Gastroesophageal sphincter (tissue), 4 donors: ENCODE measurements at regions not wholly inside any gene's neighbourhood (a gene's known extent, or its start where the extent isn't known, plus 50 kb on each side); places are given as distances from the start of the nearest gene placed in this dataset.

Source experiments
- ATAC-seq: fragments of 150-250 bp; one replicate; pipeline ENCODE4 v1.9.1; 2016; ENCODE audit warnings: mild to moderate bottlenecking, moderate library complexity
- H3K27ac ChIP-seq, 4 donors: fragments of 200-600 bp; sonication (generic) in 3 of 4; 1 replicate in 3 of 4; 2 replicates in 1 of 4; pipeline ENCODE4 v1.5.1; 2016 to 2019
- H3K27me3 ChIP-seq: fragments of 200-600 bp; sonication (generic); one replicate; pipeline ENCODE4 v1.5.1; 2019
- H3K36me3 ChIP-seq, 2 donors: fragments of 200-600 bp; sonication (generic); one replicate each; pipeline ENCODE4 v1.5.1; 2019; ENCODE audit warnings: control low read depth in 1 of 2
- H3K4me1 ChIP-seq, 3 donors: fragments of 200-600 bp; sonication (generic); 1 replicate in 2 of 3; 2 replicates in 1 of 3; pipeline ENCODE4 v1.5.1; 2016 to 2019; ENCODE audit warnings: control low read depth in 2 of 3
- H3K4me3 ChIP-seq, 2 donors: fragments of 200-600 bp; sonication (generic); one replicate each; pipeline ENCODE4 v1.5.1; 2019; ENCODE audit warnings: mild to moderate bottlenecking in 1 of 2, moderate library complexity in 1 of 2
- H3K9me3 ChIP-seq, 3 donors: fragments of 200-600 bp; sonication (generic); one replicate each; pipeline ENCODE4 v1.5.1; 2017 to 2019; ENCODE audit warnings: control low read depth in 2 of 3
- EP300 ChIP-seq: sonication (generic); formaldehyde crosslinking; IDR thresholded peaks from one replicate; pipeline ENCODE4 v1.6.1; 2017; ENCODE audit warnings: antibody characterized with exemption, mild to moderate bottlenecking
- POLR2A ChIP-seq, 2 donors: fragments of 450-650 bp; IDR thresholded peaks; one replicate each; pipeline ENCODE4 v1.6.1; 2017; ENCODE audit warnings: antibody characterized with exemption in 2 of 2, mild to moderate bottlenecking in 2 of 2, moderate library complexity in 1 of 2
- POLR2AphosphoS5 ChIP-seq: sonication (generic); formaldehyde crosslinking; IDR thresholded peaks from one replicate; pipeline ENCODE4 v1.6.1; 2017; ENCODE audit warnings: antibody characterized with exemption
- WGBS, 2 donors: methylation state at CpG; one replicate each; pipeline ENCODE4 v1.1.5; 2018; ENCODE audit warnings: low coverage in 1 of 2; 5-methylcytosine and 5-hydroxymethylcytosine counted together
- TF ChIP-seq, protein P1 (sequence below), 4 experiments: fragments of 200-600 bp in 2 of 4; fragments of 450-650 bp in 2 of 4; sonication (generic) in 1 of 4; IDR thresholded peaks; one replicate each; pipeline ENCODE4 v1.5.1; 2017 to 2019; ENCODE audit warnings: antibody characterized with exemption in 4 of 4, mild to moderate bottlenecking in 2 of 4, moderate library complexity in 2 of 4

DNA sequence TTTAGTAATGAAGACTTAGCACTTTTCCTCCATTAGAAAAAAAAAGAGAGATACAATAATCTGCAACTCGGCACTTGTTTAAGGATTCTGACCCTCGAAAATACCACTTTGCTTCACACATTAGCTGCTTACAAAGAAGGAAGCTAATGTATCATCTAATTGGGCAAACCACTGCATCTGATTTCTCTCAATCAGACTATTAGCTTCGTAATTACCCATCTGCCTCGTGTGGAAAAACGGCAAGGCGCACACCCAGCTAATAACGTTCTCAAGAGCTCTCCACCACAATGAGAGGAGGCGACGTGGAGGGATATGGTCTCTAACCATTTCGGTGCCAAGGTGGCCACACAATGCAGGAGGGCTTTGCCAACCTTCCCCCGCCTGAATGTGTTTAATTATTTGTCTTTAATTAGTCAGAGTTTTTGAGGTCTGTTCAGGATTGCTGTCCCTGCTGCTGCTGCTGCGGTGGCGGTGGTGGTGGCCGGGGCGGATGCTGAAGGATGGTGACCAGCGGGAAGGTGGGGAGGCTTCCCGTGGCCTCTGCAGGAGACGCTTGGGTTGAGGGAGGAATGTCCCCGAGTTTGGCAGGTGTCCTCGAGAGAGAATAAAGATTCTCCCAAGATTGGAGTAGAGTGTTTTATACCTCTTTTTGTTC is 374.5 kb downstream of the RPS6KC1 start:
- Histone ChIP-seq H3K4me1 (no peaks in the 10 kb centered on the region), H3K27me3 (no peaks in the 10 kb centered on the region), H3K9me3 (peaks cover 0 to 6% (median 0%) of the 10 kb centered on the region in 3 donors), H3K27ac (no peak overlapping the region), H3K4me3 (no peak overlapping the region), H3K36me3 (no peaks in the 10 kb centered on the region)
- TF ChIP-seq, protein P1, sequence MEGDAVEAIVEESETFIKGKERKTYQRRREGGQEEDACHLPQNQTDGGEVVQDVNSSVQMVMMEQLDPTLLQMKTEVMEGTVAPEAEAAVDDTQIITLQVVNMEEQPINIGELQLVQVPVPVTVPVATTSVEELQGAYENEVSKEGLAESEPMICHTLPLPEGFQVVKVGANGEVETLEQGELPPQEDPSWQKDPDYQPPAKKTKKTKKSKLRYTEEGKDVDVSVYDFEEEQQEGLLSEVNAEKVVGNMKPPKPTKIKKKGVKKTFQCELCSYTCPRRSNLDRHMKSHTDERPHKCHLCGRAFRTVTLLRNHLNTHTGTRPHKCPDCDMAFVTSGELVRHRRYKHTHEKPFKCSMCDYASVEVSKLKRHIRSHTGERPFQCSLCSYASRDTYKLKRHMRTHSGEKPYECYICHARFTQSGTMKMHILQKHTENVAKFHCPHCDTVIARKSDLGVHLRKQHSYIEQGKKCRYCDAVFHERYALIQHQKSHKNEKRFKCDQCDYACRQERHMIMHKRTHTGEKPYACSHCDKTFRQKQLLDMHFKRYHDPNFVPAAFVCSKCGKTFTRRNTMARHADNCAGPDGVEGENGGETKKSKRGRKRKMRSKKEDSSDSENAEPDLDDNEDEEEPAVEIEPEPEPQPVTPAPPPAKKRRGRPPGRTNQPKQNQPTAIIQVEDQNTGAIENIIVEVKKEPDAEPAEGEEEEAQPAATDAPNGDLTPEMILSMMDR (IDR thresholded peaks at IDR 0.05) = no peak
- TF ChIP-seq POLR2A (IDR thresholded peaks at IDR 0.05) = no peak
- no peak for TF ChIP-seq EP300
- no peak for TF ChIP-seq POLR2AphosphoS5
- ATAC-seq = no peak
- WGBS, 2 donors = 85 to 89% methylated on average over 10 to 17 of the region's 20 CpGs

DNA sequence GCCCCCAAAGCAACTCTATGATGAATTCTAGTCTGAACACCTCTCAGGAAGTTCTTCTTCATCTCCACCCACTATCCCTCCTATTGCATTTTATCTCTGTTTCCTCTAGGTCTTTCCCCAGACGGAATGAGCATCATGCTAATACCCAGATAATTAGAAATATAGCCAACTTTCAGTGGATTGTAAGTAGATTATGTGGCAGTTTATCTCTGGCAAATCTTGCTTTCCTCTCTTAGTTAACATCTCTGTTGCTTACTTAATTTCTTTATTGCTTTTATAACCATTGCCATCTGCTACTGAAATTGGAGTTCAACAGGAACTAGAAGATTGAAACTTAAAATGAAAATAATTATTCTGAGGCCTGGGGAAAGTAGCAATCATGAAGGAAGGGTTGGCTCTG is 378.6 kb downstream of the RPS6KC1 start:
- H3K36me3 ChIP-seq = no peaks in the 10 kb centered on the region

DNA sequence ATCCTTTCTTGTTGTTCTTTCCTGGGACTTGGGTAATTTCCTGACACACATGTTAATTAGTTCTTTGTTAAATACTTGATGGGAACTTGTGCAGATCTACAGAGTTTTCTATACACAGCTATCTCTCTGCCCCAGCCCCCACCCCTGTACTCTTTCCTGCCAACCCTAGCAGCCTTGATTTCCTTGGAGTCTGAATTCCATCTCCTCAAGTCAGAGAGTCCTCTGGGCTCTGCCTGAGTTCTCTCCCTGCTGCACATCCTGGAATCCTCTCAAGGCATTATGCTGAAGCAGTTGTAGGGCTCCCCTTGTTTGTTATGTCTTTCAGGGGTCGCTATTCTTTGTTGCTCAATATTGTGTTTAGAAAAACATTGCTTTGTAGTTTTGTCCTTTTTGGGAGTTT is 384.7 kb downstream of the RPS6KC1 start:
- H3K27ac ChIP-seq = no peak overlapping the region
- H3K4me3 ChIP-seq = no peak overlapping the region
- no peak for TF ChIP-seq EP300
- TF ChIP-seq POLR2A (IDR thresholded peaks at IDR 0.05) = no peak
- no peak for TF ChIP-seq POLR2AphosphoS5
- TF ChIP-seq, protein P1 (IDR thresholded peaks at IDR 0.05) = no peak
- H3K9me3 ChIP-seq = no peaks in the 10 kb centered on the region
- H3K36me3 ChIP-seq = no peaks in the 10 kb centered on the region
- H3K27me3 ChIP-seq = no peaks in the 10 kb centered on the region
- 22% methylated on average over 1 of the region's 1 CpG; no CpG with 5 or more reads in 1 of the 2 donors for WGBS, 2 donors
- ATAC-seq = no peak
- H3K4me1 ChIP-seq = no peaks in the 10 kb centered on the region

More for the DNA sequence above, 378.6 kb downstream of the RPS6KC1 start:
- Histone ChIP-seq H3K4me3 (no peak overlapping the region), H3K9me3 (no peaks in the 10 kb centered on the region), H3K27ac (no peak overlapping the region), H3K27me3 (no peaks in the 10 kb centered on the region), H3K4me1 (no peaks in the 10 kb centered on the region)
- WGBS, 2 donors = 67 to 77% methylated on average over 1 of the region's 1 CpG
- no peak for ATAC-seq
- no peak for TF ChIP-seq EP300
- TF ChIP-seq POLR2AphosphoS5 = no peak
- TF ChIP-seq POLR2A (IDR thresholded peaks at IDR 0.05) = no peak
- TF ChIP-seq, protein P1 (IDR thresholded peaks at IDR 0.05) = no peak

DNA sequence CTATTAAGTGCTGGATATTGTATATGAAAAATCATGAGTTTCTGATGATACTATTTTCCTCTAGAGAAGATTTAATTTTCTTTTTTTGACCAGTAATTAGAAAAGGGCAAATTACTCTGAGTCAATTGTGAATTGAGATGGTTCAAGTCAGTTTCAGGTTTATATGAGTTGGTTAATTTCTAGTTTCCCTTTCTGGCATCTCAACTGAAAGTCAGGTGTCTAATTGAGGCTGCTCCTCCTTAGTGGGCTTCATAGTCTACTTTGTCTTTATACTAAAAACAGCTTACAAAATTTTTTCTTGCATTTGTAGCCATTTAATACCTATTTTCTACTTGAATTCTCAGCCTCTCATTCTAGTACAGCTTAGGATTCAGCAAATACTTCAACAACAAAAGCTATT is 387.3 kb downstream of the RPS6KC1 start:
- no peaks in the 10 kb centered on the region for H3K27me3 ChIP-seq
- TF ChIP-seq POLR2A (IDR thresholded peaks at IDR 0.05) (no peak), POLR2AphosphoS5 (no peak), EP300 (no peak)
- TF ChIP-seq, protein P1 (IDR thresholded peaks at IDR 0.05) = no peak
- ATAC-seq = no peak
- no peaks in the 10 kb centered on the region for H3K36me3 ChIP-seq
- H3K27ac ChIP-seq = no peak overlapping the region
- H3K9me3 ChIP-seq = no peaks in the 10 kb centered on the region
- no peaks in the 10 kb centered on the region for H3K4me1 ChIP-seq
- no peak overlapping the region for H3K4me3 ChIP-seq

DNA sequence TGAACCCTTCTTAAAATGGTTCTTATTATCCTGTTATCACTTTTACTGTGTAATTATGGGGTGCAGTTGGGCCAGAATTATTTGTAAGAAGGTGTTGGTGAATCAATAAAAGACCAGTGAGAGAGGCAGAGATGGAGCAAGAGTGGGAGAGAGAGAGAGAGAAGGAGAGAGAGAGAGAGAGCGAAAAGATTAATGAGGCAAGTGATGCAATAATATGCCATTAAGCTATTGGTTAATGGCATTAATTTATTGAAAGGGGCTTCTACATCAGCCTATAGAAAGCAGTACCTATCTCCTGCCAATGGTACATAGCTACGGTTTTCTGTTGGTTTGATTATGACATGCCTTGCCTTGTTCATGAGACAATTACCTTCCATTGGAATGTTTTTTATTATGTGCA is 388.7 kb downstream of the RPS6KC1 start:
- no peak for ATAC-seq
- Histone ChIP-seq H3K36me3 (no peaks in the 10 kb centered on the region), H3K4me3 (no peak overlapping the region), H3K9me3 (no peaks in the 10 kb centered on the region), H3K27ac (no peak overlapping the region), H3K27me3 (no peaks in the 10 kb centered on the region), H3K4me1 (no peaks in the 10 kb centered on the region)
- 80 to 90% methylated on average over 2 of the region's 2 CpGs for WGBS, 2 donors
- TF ChIP-seq EP300 (no peak), POLR2A (IDR thresholded peaks at IDR 0.05) (no peak), POLR2AphosphoS5 (no peak)
- TF ChIP-seq, protein P1 (IDR thresholded peaks at IDR 0.05) = no peak
